C1 segment of cervical spinal cord (tissue), 14 donors: ENCODE measurements at regions not wholly inside any gene's neighbourhood (a gene's known extent, or its start where the extent isn't known, plus 50 kb on each side); places are given as distances from the start of the nearest gene placed in this dataset.

ENCODE experiments used
- DNase-seq, 14 donors: peaks; one replicate each; lab custom pipeline; 2025; lab: John Stamatoyannopoulos, UW

DNA sequence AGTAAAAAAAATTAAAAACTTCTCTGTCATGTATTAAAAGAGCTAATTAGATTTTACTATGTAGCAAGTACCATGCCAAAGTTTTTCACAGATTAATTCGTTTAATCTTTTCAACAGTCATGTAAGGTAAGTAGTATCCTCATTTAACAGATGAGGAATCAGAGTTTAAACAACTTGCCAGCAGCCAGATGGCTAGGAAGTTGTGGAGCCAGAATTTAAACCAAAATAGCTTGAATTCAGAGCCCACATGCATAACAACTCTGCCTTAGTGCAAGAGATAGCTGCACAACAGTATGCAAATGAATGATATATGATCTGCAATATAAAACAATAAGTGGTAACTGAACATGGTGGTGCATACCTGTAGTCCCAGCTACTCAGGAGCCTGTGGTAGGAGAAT lies 75.3 kb downstream of the NAP1L3 start:
- no peak for DNase-seq

GRCh38 chrX:93594780-93595179 lies 78.6 kb downstream of the NAP1L3 start:
- DNase-seq = no peak

GRCh38 chrX:93593966-93594365 lies 79.4 kb downstream of the NAP1L3 start:
- no peak for DNase-seq

GRCh38 chrX:93591398-93591797 lies 82.0 kb downstream of the NAP1L3 start:
- no peak for DNase-seq

GRCh38 chrX:93585661-93586060 lies 87.7 kb downstream of the NAP1L3 start:
- DNase-seq = no peak

DNA sequence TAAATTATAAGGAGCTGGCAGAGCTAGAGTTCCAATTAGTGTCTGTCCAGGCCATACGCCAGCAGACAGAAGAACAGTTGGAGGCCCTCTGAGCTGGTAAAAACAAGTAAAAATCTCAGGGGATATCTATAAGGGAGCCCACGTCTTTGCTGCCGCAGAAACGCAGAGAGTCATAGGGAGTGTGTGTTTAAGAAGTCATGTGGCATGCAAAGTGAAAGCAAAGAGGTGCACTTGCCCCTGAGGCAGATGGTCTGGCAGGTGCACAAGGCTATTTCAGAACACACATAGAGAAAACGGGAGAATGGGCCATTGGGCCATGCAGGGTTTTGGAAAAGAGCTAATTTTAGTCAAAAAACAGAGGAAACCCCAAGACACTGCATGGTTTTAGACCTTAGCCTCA lies 92.7 kb downstream of the NAP1L3 start:
- peak in 1 of 14 donors; percentile 2 for DNase-seq

GRCh38 chrX:93538575-93538974 lies 134.8 kb downstream of the NAP1L3 start:
- no peak for DNase-seq

- DNase-seq = no peak
These were observed 144.5 kb downstream of the NAP1L3 start for GRCh38 chrX:93528917-93529316.
